ENCODE measurements at regions not wholly inside any gene's neighbourhood (a gene's known extent, or its start where the extent isn't known, plus 50 kb on each side); places are given as distances from the start of the nearest gene placed in this dataset.

GRCh38 chr15:95454403-95455262 lies 875.9 kb upstream of the NR2F2 start:
- no peaks in the 10 kb centered on the region for H3K36me3 ChIP-seq (replicated peaks in 1 of 2; ENCODE audit: control insufficient read depth in 1 of 2, insufficient read depth in 2 of 2, low read length in 1 of 2)
- H3K9me3 ChIP-seq, result no peaks in the 10 kb centered on the region
- no peak overlapping the region for H3K27ac ChIP-seq (ENCODE audit: low read depth in 2 of 2, low read length in 1 of 2)
- ChIA-PET POLR2A (no interaction called here), CTCF (no interaction called here)
- DNase-seq, result no peak
- H4K20me1 ChIP-seq (ENCODE audit: insufficient read depth), result no peaks in the 10 kb centered on the region
- no peaks in the 10 kb centered on the region for H3F3A ChIP-seq (replicated peaks; ENCODE audit: insufficient read depth)
- H3K4me2 ChIP-seq, result no peak overlapping the region
- TF ChIP-seq SIN3A (IDR thresholded peaks at IDR 0.05; ENCODE audit: borderline replicate concordance, low read depth, low read length) (no peak), MAX (IDR thresholded peaks at IDR 0.05; ENCODE audit: low read depth) (no peak), ELF1 (IDR thresholded peaks at IDR 0.05) (no peak), SMC3 (IDR thresholded peaks at IDR 0.05; ENCODE audit: low read depth, low read length) (no peak), MEF2A (IDR thresholded peaks at IDR 0.05; ENCODE audit: borderline replicate concordance, low read depth) (no peak)
- TF ChIP-seq, protein P1, sequence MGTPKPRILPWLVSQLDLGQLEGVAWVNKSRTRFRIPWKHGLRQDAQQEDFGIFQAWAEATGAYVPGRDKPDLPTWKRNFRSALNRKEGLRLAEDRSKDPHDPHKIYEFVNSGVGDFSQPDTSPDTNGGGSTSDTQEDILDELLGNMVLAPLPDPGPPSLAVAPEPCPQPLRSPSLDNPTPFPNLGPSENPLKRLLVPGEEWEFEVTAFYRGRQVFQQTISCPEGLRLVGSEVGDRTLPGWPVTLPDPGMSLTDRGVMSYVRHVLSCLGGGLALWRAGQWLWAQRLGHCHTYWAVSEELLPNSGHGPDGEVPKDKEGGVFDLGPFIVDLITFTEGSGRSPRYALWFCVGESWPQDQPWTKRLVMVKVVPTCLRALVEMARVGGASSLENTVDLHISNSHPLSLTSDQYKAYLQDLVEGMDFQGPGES (IDR thresholded peaks at IDR 0.05; ENCODE audit: low read depth, low read length), result no peak
- TF ChIP-seq, protein P2, sequence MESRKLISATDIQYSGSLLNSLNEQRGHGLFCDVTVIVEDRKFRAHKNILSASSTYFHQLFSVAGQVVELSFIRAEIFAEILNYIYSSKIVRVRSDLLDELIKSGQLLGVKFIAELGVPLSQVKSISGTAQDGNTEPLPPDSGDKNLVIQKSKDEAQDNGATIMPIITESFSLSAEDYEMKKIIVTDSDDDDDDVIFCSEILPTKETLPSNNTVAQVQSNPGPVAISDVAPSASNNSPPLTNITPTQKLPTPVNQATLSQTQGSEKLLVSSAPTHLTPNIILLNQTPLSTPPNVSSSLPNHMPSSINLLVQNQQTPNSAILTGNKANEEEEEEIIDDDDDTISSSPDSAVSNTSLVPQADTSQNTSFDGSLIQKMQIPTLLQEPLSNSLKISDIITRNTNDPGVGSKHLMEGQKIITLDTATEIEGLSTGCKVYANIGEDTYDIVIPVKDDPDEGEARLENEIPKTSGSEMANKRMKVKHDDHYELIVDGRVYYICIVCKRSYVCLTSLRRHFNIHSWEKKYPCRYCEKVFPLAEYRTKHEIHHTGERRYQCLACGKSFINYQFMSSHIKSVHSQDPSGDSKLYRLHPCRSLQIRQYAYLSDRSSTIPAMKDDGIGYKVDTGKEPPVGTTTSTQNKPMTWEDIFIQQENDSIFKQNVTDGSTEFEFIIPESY (IDR thresholded peaks at IDR 0.05; ENCODE audit: borderline replicate concordance, low read depth), result no peak
- no peaks in the 10 kb centered on the region for H3K4me1 ChIP-seq (ENCODE audit: control insufficient read depth in 1 of 2, insufficient read depth in 2 of 2, low read depth in 1 of 2, low read length in 1 of 2)
- no peaks in the 10 kb centered on the region for H3K79me2 ChIP-seq (ENCODE audit: insufficient read depth)
- no peak overlapping the region for H3K4me3 ChIP-seq (ENCODE audit: low read depth in 2 of 2, low read length in 1 of 2)
- 23% methylated on average over 10 of the region's 10 CpGs for WGBS (ENCODE audit: low lambda C conversion rate)
- H3K9me2 ChIP-seq, result no peaks in the 10 kb centered on the region
- H3K9ac ChIP-seq, result no peak overlapping the region
- H2AFZ ChIP-seq (ENCODE audit: low read depth), result no peak overlapping the region
- H3K27me3 ChIP-seq (ENCODE audit: insufficient read depth), result no peaks in the 10 kb centered on the region

DNA sequence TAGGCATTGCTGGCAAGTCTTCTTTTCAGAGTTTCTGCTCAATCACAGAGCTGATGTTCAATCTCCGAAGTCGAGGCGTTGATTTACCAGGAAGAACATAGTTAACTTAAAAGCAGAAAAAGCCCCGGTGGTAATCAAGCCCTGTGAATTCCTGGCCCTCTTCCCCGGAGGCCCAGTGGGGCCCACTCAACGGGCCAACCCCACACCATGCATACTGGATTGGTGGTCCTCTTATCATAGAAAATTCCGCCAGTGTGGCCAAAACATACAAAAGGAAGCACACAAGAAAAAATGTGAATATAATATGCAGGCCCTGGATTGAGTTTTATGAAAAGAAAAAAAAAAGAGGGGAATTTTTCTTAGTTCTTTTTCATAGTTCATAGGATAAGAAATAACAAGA lies 873.0 kb upstream of the NR2F2 start:
- no peaks in the 10 kb centered on the region for H4K20me1 ChIP-seq (ENCODE audit: insufficient read depth)
- H3K27ac ChIP-seq (ENCODE audit: low read depth in 2 of 2, low read length in 1 of 2), result no peak overlapping the region
- ChIA-PET POLR2A (no interaction called here), CTCF (interaction anchor here (1.5 kb wide), 1 partner anchor 19 kb away, joined by 3 read pairs; no protein-coding TSS in a partner anchor)
- no peaks in the 10 kb centered on the region for H3F3A ChIP-seq (replicated peaks; ENCODE audit: insufficient read depth)
- no peak overlapping the region for H3K4me3 ChIP-seq (ENCODE audit: low read depth in 2 of 2, low read length in 1 of 2)
- no peak overlapping the region for H2AFZ ChIP-seq (ENCODE audit: low read depth)
- WGBS (ENCODE audit: low lambda C conversion rate), result 11% methylated on average over 7 of the region's 7 CpGs
- H3K36me3 ChIP-seq (replicated peaks in 1 of 2; ENCODE audit: control insufficient read depth in 1 of 2, insufficient read depth in 2 of 2, low read length in 1 of 2), result no peaks in the 10 kb centered on the region
- H3K9me3 ChIP-seq, result no peaks in the 10 kb centered on the region
- H3K9ac ChIP-seq, result no peak overlapping the region
- no peaks in the 10 kb centered on the region for H3K27me3 ChIP-seq (ENCODE audit: insufficient read depth)
- no peaks in the 10 kb centered on the region for H3K4me1 ChIP-seq (ENCODE audit: control insufficient read depth in 1 of 2, insufficient read depth in 2 of 2, low read depth in 1 of 2, low read length in 1 of 2)
- no peaks in the 10 kb centered on the region for H3K79me2 ChIP-seq (ENCODE audit: insufficient read depth)
- no peaks in the 10 kb centered on the region for H3K9me2 ChIP-seq
- no peak for DNase-seq
- no peak overlapping the region for H3K4me2 ChIP-seq
- no peak for TF ChIP-seq RXRA (IDR thresholded peaks at IDR 0.05; ENCODE audit: borderline replicate concordance, low read depth)
- TF ChIP-seq SMC3 (IDR thresholded peaks at IDR 0.05; ENCODE audit: low read depth, low read length), result no peak
- no peak for TF ChIP-seq NFIC (IDR thresholded peaks at IDR 0.05; ENCODE audit: borderline replicate concordance)
- TF ChIP-seq CTCF (IDR thresholded peaks at IDR 0.05), result no peak
- no peak for TF ChIP-seq RAD21 (IDR thresholded peaks at IDR 0.05; ENCODE audit: low read length)
- no peak for TF ChIP-seq CHD2 (IDR thresholded peaks at IDR 0.05; ENCODE audit: low read length, partially characterized antibody)
- TF ChIP-seq MAX (IDR thresholded peaks at IDR 0.05; ENCODE audit: low read depth), result no peak
- TF ChIP-seq ELF1 (IDR thresholded peaks at IDR 0.05), result no peak
- no peak for TF ChIP-seq SIN3A (IDR thresholded peaks at IDR 0.05; ENCODE audit: borderline replicate concordance, low read depth, low read length)
- TF ChIP-seq, protein P2 (IDR thresholded peaks at IDR 0.05; ENCODE audit: borderline replicate concordance, low read depth), result no peak
- TF ChIP-seq, protein P3, sequence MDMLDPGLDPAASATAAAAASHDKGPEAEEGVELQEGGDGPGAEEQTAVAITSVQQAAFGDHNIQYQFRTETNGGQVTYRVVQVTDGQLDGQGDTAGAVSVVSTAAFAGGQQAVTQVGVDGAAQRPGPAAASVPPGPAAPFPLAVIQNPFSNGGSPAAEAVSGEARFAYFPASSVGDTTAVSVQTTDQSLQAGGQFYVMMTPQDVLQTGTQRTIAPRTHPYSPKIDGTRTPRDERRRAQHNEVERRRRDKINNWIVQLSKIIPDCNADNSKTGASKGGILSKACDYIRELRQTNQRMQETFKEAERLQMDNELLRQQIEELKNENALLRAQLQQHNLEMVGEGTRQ (IDR thresholded peaks at IDR 0.05; ENCODE audit: borderline replicate concordance, low read depth, low read length), result no peak
- TF ChIP-seq TAF1 (IDR thresholded peaks at IDR 0.05; ENCODE audit: borderline replicate concordance, low read depth, low read length), result no peak
- no peak for TF ChIP-seq GATA2 (CRISPR knock-in tag; IDR thresholded peaks at IDR 0.05)
